ENCODE measurements at regions not wholly inside any gene's neighbourhood (a gene's known extent, or its start where the extent isn't known, plus 50 kb on each side); places are given as distances from the start of the nearest gene placed in this dataset.
"Not testable (repeated sequence)": the region's sequence is repeated elsewhere in the genome, so short reads cannot be mapped to it uniquely, and the experiment has no call there.

- H3K36me3 ChIP-seq; H3K4me3 ChIP-seq; H3K27me3 ChIP-seq; ATAC-seq; H3K4me1 ChIP-seq; H3K27ac ChIP-seq; intact Hi-C loops (cut with DNase I; ENCODE audit: low total_unique reads); DNase-seq; H3K9me3 ChIP-seq; in situ Hi-C loops (cut with MboI; ENCODE audit: low sequenced_read_pairs in 4 of 4): not testable (repeated sequence)
Observed at GRCh38 chr2:91509276-91509675, 2817.8 kb downstream of the RPIA start.

GRCh38 chr2:91511166-91511565 lies 2819.7 kb downstream of the RPIA start:
- intact Hi-C loops (cut with DNase I; ENCODE audit: low total_unique reads); in situ Hi-C loops (cut with MboI; ENCODE audit: low sequenced_read_pairs in 4 of 4); H3K27ac ChIP-seq; DNase-seq; ATAC-seq; H3K4me3 ChIP-seq; H3K4me1 ChIP-seq; H3K36me3 ChIP-seq; H3K9me3 ChIP-seq; H3K27me3 ChIP-seq: not testable (repeated sequence)

- in situ Hi-C loops (cut with MboI; ENCODE audit: low sequenced_read_pairs in 4 of 4): not testable (repeated sequence)
Observed at GRCh38 chr2:91515966-91516365, 2824.5 kb downstream of the RPIA start.

GRCh38 chr2:91516669-91517068 lies 2825.2 kb downstream of the RPIA start:
- ATAC-seq; DNase-seq; H3K27me3 ChIP-seq; H3K27ac ChIP-seq; H3K9me3 ChIP-seq; H3K36me3 ChIP-seq; H3K4me3 ChIP-seq; H3K4me1 ChIP-seq; in situ Hi-C loops (cut with MboI; ENCODE audit: low sequenced_read_pairs in 4 of 4); intact Hi-C loops (cut with DNase I; ENCODE audit: low total_unique reads): not testable (repeated sequence)

More at GRCh38 chr2:91515966-91516365, 2824.5 kb downstream of the RPIA start:
- DNase-seq; H3K36me3 ChIP-seq; H3K9me3 ChIP-seq; ATAC-seq; H3K27me3 ChIP-seq; intact Hi-C loops (cut with DNase I; ENCODE audit: low total_unique reads); H3K4me3 ChIP-seq; H3K4me1 ChIP-seq; H3K27ac ChIP-seq: not testable (repeated sequence)

- H3K27ac ChIP-seq; H3K27me3 ChIP-seq; H3K4me1 ChIP-seq; H3K36me3 ChIP-seq; H3K9me3 ChIP-seq; in situ Hi-C loops (cut with MboI; ENCODE audit: low sequenced_read_pairs in 4 of 4); DNase-seq; ATAC-seq; intact Hi-C loops (cut with DNase I; ENCODE audit: low total_unique reads); H3K4me3 ChIP-seq: not testable (repeated sequence)
Observed at GRCh38 chr2:91517846-91518245, 2826.4 kb downstream of the RPIA start.

GRCh38 chr2:91518361-91518981 lies 2827.0 kb downstream of the RPIA start:
- intact Hi-C loops (cut with DNase I; ENCODE audit: low total_unique reads); ATAC-seq; in situ Hi-C loops (cut with MboI; ENCODE audit: low sequenced_read_pairs in 4 of 4); H3K27ac ChIP-seq; DNase-seq; H3K27me3 ChIP-seq; H3K9me3 ChIP-seq; H3K36me3 ChIP-seq; H3K4me1 ChIP-seq; H3K4me3 ChIP-seq: not testable (repeated sequence)

- DNase-seq; H3K27ac ChIP-seq; H3K27me3 ChIP-seq; intact Hi-C loops (cut with DNase I; ENCODE audit: low total_unique reads); H3K36me3 ChIP-seq; H3K4me3 ChIP-seq; H3K4me1 ChIP-seq; in situ Hi-C loops (cut with MboI; ENCODE audit: low sequenced_read_pairs in 4 of 4); H3K9me3 ChIP-seq; ATAC-seq: not testable (repeated sequence)
Observed at GRCh38 chr2:91519359-91519758, 2827.9 kb downstream of the RPIA start.

GRCh38 chr2:91519914-91520313 lies 2828.4 kb downstream of the RPIA start:
- H3K4me3 ChIP-seq; H3K27me3 ChIP-seq; ATAC-seq; H3K4me1 ChIP-seq; H3K27ac ChIP-seq; H3K36me3 ChIP-seq; H3K9me3 ChIP-seq; in situ Hi-C loops (cut with MboI; ENCODE audit: low sequenced_read_pairs in 4 of 4); DNase-seq; intact Hi-C loops (cut with DNase I; ENCODE audit: low total_unique reads): not testable (repeated sequence)

- ATAC-seq; H3K27me3 ChIP-seq; DNase-seq; intact Hi-C loops (cut with DNase I; ENCODE audit: low total_unique reads); H3K4me1 ChIP-seq; in situ Hi-C loops (cut with MboI; ENCODE audit: low sequenced_read_pairs in 4 of 4); H3K27ac ChIP-seq; H3K36me3 ChIP-seq; H3K4me3 ChIP-seq; H3K9me3 ChIP-seq: not testable (repeated sequence)
Observed at GRCh38 chr2:91520523-91520922, 2829.1 kb downstream of the RPIA start.

GRCh38 chr2:91520972-91521535 lies 2829.6 kb downstream of the RPIA start:
- in situ Hi-C loops (cut with MboI; ENCODE audit: low sequenced_read_pairs in 4 of 4); DNase-seq; H3K9me3 ChIP-seq; H3K27me3 ChIP-seq; H3K27ac ChIP-seq; ATAC-seq; H3K4me3 ChIP-seq; intact Hi-C loops (cut with DNase I; ENCODE audit: low total_unique reads); H3K36me3 ChIP-seq; H3K4me1 ChIP-seq: not testable (repeated sequence)

GRCh38 chr2:91521944-91522343 lies 2830.5 kb downstream of the RPIA start:
- H3K27ac ChIP-seq; H3K4me1 ChIP-seq; intact Hi-C loops (cut with DNase I; ENCODE audit: low total_unique reads); DNase-seq; ATAC-seq; H3K27me3 ChIP-seq; in situ Hi-C loops (cut with MboI; ENCODE audit: low sequenced_read_pairs in 4 of 4); H3K9me3 ChIP-seq; H3K36me3 ChIP-seq; H3K4me3 ChIP-seq: not testable (repeated sequence)

GRCh38 chr2:91522877-91523276 lies 2831.4 kb downstream of the RPIA start:
- ATAC-seq, DNase-seq: not testable (repeated sequence)

More at GRCh38 chr2:91522877-91523276, 2831.4 kb downstream of the RPIA start:
- H3K4me3 ChIP-seq; H3K4me1 ChIP-seq; in situ Hi-C loops (cut with MboI; ENCODE audit: low sequenced_read_pairs in 4 of 4); H3K9me3 ChIP-seq; H3K36me3 ChIP-seq; H3K27ac ChIP-seq; intact Hi-C loops (cut with DNase I; ENCODE audit: low total_unique reads); H3K27me3 ChIP-seq: not testable (repeated sequence)

Measured in gastrocnemius medialis (tissue), 4 donors.